SKM-1 treated with dmso at 0.1 percent for 144 hours (cell line): ENCODE measurements at regions not wholly inside any gene's neighbourhood (a gene's known extent, or its start where the extent isn't known, plus 50 kb on each side); places are given as distances from the start of the nearest gene placed in this dataset.

Source experiments
- DNase-seq: peaks from one replicate; lab custom pipeline; 2025; ENCODE audit not compliant: unreplicated experiment; lab: John Stamatoyannopoulos, UW

GRCh38 chr1:217313096-217313495 is 317.8 kb downstream of the GPATCH2 start:
- no peak for DNase-seq

DNA sequence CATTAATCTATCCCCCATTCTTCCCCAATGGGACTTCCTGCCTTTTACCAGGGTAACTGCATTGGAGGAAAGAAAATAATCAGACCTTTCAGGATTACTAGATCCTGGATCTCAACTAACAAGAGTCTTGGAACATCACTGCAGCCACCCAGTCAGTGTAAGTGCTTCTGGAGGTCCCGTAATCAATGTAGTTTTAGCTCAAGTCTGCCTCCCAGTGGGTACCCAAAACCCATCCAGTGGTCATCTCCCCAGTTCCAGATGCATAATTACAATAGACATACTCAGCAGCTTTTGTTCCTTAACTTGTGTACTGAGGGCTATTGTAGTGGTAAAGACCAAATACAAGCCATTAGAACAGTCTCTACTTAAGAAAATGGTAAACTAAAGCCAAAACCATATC is 319.1 kb downstream of the GPATCH2 start:
- no peak for DNase-seq

DNA sequence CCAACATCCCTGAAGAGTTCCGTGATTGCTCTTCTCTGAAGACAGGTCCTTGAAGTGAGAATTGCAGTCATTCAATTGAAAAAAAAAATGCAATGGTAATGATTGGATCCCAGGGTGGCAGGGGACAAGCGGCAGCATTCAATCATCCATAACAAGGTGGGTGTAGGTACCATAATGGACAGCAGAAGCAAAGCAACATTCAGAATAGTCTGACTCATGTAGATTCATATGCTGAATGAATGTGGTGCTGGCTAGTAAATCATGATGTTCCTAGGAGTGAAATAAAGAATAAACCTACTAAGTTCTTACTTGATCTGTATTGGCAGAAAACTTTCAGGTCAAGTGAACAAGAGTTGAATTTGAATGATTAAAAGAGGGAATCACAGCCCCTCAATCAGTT is 319.6 kb downstream of the GPATCH2 start:
- no peak for DNase-seq

- no peak for DNase-seq
These were observed 349.6 kb downstream of the GPATCH2 start for GRCh38 chr1:217281332-217281731.

GRCh38 chr1:217275655-217276398 is 355.1 kb downstream of the GPATCH2 start:
- no peak for DNase-seq

- no peak for DNase-seq
These were observed 355.8 kb downstream of the GPATCH2 start for GRCh38 chr1:217274927-217275654.

DNA sequence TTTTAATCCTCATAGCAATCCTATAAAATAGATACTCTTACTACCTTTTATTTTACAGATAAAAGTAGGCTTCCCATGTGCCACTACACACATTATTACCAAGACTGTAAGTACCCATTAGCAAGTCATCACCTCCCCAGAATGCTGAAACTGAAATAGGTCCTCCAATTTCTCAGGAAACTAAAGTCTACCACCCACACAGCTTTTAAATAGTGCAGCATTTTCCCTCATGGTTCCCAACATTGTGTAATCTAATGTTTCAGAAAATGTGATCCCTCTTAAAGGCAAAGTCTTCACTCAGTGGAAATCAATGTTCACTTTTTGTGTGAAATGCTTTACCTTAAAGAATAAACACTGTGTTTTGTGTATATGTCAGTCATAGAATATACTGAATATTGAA is 356.5 kb downstream of the GPATCH2 start:
- no peak for DNase-seq

DNA sequence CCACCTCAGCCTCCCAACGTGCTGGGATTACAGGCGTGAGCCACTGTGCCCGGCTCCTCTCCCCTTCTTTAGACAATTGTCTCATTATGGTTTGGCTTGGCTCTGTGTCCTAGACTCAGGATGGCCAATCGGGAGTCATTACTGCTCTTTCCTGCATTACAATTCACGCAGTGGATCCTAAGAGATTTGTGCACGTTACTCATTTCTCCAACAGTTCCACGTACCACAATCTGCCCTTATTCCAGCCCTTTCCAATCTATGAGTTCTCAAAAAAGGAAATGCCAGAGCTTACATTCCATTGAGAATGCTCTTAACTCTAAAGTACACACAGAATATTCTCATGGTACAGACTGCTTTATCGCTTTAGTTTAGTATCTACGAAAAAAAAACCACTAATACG is 357.0 kb downstream of the GPATCH2 start:
- no peak for DNase-seq

DNA sequence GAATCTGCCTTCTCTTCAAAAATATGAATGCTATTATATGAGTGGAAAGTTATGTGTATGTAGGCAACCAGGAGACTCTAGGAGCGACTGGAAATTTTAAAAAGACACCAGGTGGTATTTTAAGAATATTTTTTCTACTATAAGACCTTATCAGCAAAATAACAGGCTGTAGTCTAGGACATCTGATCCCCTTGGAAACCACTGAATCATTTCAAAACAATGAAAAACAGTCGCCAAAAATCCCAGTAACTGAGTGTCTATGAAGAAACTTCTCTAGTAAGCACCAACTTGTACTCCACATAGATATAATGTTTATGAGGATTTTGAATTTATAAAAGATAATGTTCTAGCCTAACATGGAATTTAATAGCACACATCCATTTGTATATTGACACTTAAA is 358.5 kb downstream of the GPATCH2 start:
- DNase-seq: no peak

GRCh38 chr1:217270101-217270500 is 360.8 kb downstream of the GPATCH2 start:
- DNase-seq: no peak

DNA sequence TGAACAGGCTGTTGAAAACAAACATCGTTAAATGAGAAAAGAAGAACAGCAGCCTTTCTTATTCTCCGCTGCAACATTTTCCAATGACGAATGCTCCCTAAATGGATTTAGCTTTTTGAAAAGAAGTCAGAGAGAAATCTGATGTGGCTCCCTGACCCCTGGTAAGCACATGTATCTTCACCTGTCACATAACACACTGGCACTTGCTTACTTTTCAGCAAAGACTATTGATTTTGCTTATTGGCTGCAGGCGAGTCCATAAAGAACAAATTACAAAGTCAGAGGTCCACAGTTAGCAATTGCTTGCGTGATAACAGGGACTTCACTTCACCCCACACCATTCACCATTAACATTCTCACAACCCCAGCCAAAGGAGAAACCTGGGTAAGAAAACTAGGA is 362.8 kb downstream of the GPATCH2 start:
- no peak for DNase-seq

DNA sequence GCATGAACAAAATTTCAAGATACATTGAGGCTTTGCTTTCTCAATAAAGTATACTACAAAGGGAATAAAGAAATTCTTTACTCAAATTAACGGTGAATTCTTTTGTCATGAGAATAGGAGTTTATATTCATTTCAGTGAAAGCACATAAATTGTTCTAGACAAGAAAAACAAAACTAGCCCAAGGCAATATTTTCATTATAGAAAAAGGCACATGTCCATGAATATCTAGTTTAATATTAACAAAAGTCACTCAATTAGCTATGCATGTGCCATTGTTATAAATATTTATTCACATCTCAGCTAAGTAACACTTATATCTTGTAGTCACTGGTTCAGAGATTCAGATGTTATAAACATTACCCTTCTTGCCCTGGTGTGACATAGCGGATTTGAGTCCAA is 369.3 kb downstream of the GPATCH2 start:
- DNase-seq: no peak

DNA sequence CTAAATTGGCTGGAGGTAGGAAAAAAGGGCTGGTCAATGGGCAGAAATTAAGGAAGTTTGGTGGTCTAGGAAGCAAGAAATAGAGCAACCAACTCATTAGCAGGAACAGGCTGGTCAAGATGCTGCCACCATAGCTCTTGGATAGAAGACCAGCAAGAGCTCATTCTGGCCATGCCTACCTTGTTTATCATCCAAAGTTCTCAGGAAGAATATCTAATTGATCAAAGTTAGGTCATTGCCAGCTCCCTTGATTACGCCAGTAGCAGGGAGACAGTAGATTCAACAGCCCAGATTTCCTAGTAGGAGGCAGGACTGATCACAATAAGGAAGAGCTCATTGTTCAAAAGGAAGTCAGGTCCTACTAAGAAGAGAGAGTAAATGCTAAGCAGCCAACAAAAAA is 370.2 kb downstream of the GPATCH2 start:
- DNase-seq: no peak

- no peak for DNase-seq
These were observed 376.9 kb downstream of the GPATCH2 start for GRCh38 chr1:217253985-217254384.

- no peak for DNase-seq
These were observed 377.5 kb downstream of the GPATCH2 start for GRCh38 chr1:217253351-217253750.

DNA sequence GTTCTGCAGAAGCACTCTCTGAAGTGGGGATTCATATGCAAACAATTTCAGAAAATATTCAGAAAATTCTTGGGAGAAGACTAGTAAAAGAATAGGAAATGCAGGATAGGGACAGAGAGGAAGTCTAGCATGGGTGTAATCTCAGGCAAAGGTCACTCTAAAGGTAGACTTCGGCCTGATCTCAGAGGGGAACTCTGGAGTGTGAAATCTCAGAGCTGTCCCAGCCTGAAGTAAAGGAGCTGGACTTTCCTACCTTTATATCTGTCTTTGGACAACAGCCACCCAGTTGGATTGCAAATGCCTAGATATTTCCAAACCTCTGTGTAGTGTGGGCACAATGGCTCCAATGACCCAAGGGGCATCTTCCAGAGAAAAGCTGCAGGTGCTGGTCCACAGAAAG is 379.8 kb downstream of the GPATCH2 start:
- DNase-seq: no peak

- no peak for DNase-seq
These were observed 381.0 kb downstream of the GPATCH2 start for GRCh38 chr1:217249857-217250256.

GRCh38 chr1:217244971-217245370 is 385.9 kb downstream of the GPATCH2 start:
- DNase-seq: no peak

- DNase-seq: no peak
These were observed 390.2 kb downstream of the GPATCH2 start for GRCh38 chr1:217240656-217241055.

GRCh38 chr1:217238945-217239344 is 391.9 kb downstream of the GPATCH2 start:
- no peak for DNase-seq

GRCh38 chr1:217230412-217230811 is 400.5 kb downstream of the GPATCH2 start:
- DNase-seq: no peak

GRCh38 chr1:217228689-217229088 is 402.2 kb downstream of the GPATCH2 start:
- no peak for DNase-seq

DNA sequence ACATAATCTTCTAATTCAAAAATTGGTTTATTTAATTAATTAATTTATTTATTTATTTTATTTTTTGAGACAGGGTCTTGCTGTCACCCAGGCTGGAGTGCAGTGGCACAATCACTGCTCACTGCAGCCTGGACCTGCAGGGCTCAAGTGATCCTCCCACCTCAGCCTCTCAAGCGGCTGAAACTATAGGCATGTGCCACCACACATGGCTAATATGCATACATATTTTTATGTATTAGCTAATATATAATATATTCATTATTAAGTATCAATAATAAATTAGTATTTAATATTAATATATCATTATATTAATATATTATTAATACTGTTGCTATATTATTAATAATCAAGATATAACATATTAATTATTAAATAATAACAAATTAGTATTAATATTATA is 406.7 kb downstream of the GPATCH2 start:
- no peak for DNase-seq
